Duodenal mucosa (tissue), 2 donors: ENCODE measurements at regions not wholly inside any gene's neighbourhood (a gene's known extent, or its start where the extent isn't known, plus 50 kb on each side); places are given as distances from the start of the nearest gene placed in this dataset.

Source experiments
- H3K27ac ChIP-seq: one replicate; pipeline ENCODE4 v1.7.0; 2013; ENCODE audit warnings: low read depth, low read length
- H3K27me3 ChIP-seq, 2 donors: one replicate each; pipeline ENCODE4 v1.7.0; 2013; ENCODE audit warnings: low read length in 2 of 2, control low read depth in 1 of 2; ENCODE audit not compliant: insufficient read depth in 2 of 2, control insufficient read depth in 1 of 2
- H3K36me3 ChIP-seq, 2 donors: one replicate each; pipeline ENCODE4 v1.7.0; 2013; ENCODE audit warnings: low read length in 2 of 2, control low read depth in 1 of 2; ENCODE audit not compliant: insufficient read depth in 2 of 2, control insufficient read depth in 1 of 2
- H3K4me1 ChIP-seq, 2 donors: one replicate each; pipeline ENCODE4 v1.7.0; 2013; ENCODE audit warnings: low read length in 2 of 2, control low read depth in 1 of 2; ENCODE audit not compliant: insufficient read depth in 2 of 2, control insufficient read depth in 1 of 2
- H3K4me3 ChIP-seq, 2 donors: one replicate each; pipeline ENCODE4 v1.7.0; 2013; ENCODE audit warnings: low read length in 2 of 2, low read depth in 1 of 2
- H3K9ac ChIP-seq, 2 donors: one replicate each; pipeline ENCODE4 v1.7.0; 2013; ENCODE audit warnings: low read length in 2 of 2, low read depth in 1 of 2
- H3K9me3 ChIP-seq, 2 donors: one replicate each; pipeline ENCODE4 v1.7.0; 2013; ENCODE audit warnings: low read length in 2 of 2, control low read depth in 1 of 2; ENCODE audit not compliant: control insufficient read depth in 1 of 2

GRCh38 chr10:57468894-57469432, 798.7 kb downstream of the IPMK start:
- Histone ChIP-seq H3K27ac (no peak overlapping the region), H3K4me3 (no peak overlapping the region), H3K9me3 (no peaks in the 10 kb centered on the region), H3K36me3 (no peaks in the 10 kb centered on the region), H3K27me3 (no peaks in the 10 kb centered on the region), H3K9ac (no peak overlapping the region), H3K4me1 (no peaks in the 10 kb centered on the region)

- no peak overlapping the region for H3K27ac ChIP-seq
- H3K36me3 ChIP-seq = no peaks in the 10 kb centered on the region
- no peaks in the 10 kb centered on the region for H3K27me3 ChIP-seq
- no peak overlapping the region for H3K9ac ChIP-seq
- no peaks in the 10 kb centered on the region for H3K4me1 ChIP-seq
- no peaks in the 10 kb centered on the region for H3K9me3 ChIP-seq
- no peak overlapping the region for H3K4me3 ChIP-seq
These were observed 802.5 kb downstream of the IPMK start for GRCh38 chr10:57465155-57465554.

GRCh38 chr10:57460540-57460939, 807.2 kb downstream of the IPMK start:
- Histone ChIP-seq H3K27ac (no peak overlapping the region), H3K4me3 (no peak overlapping the region), H3K4me1 (no peaks in the 10 kb centered on the region), H3K27me3 (no peaks in the 10 kb centered on the region), H3K9ac (no peak overlapping the region), H3K36me3 (no peaks in the 10 kb centered on the region), H3K9me3 (no peaks in the 10 kb centered on the region)

GRCh38 chr10:57457972-57458512, 809.7 kb downstream of the IPMK start:
- Histone ChIP-seq H3K27ac (no peak overlapping the region), H3K4me1 (no peaks in the 10 kb centered on the region), H3K36me3 (no peaks in the 10 kb centered on the region), H3K9me3 (no peaks in the 10 kb centered on the region), H3K4me3 (no peak overlapping the region), H3K9ac (no peak overlapping the region), H3K27me3 (no peaks in the 10 kb centered on the region)

GRCh38 chr10:57430376-57430775, 837.3 kb downstream of the IPMK start:
- no peak overlapping the region for H3K27ac ChIP-seq
- no peaks in the 10 kb centered on the region for H3K9me3 ChIP-seq
- no peaks in the 10 kb centered on the region for H3K4me1 ChIP-seq
- H3K9ac ChIP-seq = no peak overlapping the region
- H3K36me3 ChIP-seq = no peaks in the 10 kb centered on the region
- no peaks in the 10 kb centered on the region for H3K27me3 ChIP-seq
- no peak overlapping the region for H3K4me3 ChIP-seq

GRCh38 chr10:57420881-57421280, 846.8 kb downstream of the IPMK start:
- no peak overlapping the region for H3K9ac ChIP-seq
- no peaks in the 10 kb centered on the region for H3K4me1 ChIP-seq
- H3K36me3 ChIP-seq = no peaks in the 10 kb centered on the region
- H3K4me3 ChIP-seq = no peak overlapping the region
- no peaks in the 10 kb centered on the region for H3K27me3 ChIP-seq
- no peaks in the 10 kb centered on the region for H3K9me3 ChIP-seq
- H3K27ac ChIP-seq = no peak overlapping the region

GRCh38 chr10:57418476-57418875, 849.2 kb downstream of the IPMK start:
- Histone ChIP-seq H3K4me3 (no peak overlapping the region), H3K4me1 (no peaks in the 10 kb centered on the region), H3K9ac (no peak overlapping the region), H3K27me3 (no peaks in the 10 kb centered on the region), H3K9me3 (no peaks in the 10 kb centered on the region), H3K27ac (no peak overlapping the region), H3K36me3 (no peaks in the 10 kb centered on the region)

GRCh38 chr10:57395923-57396322, 871.8 kb downstream of the IPMK start:
- H3K9ac ChIP-seq = no peak overlapping the region
- no peaks in the 10 kb centered on the region for H3K36me3 ChIP-seq
- no peaks in the 10 kb centered on the region for H3K4me1 ChIP-seq
- no peak overlapping the region for H3K27ac ChIP-seq
- no peaks in the 10 kb centered on the region for H3K27me3 ChIP-seq
- no peak overlapping the region for H3K4me3 ChIP-seq
- H3K9me3 ChIP-seq = no peaks in the 10 kb centered on the region

- no peaks in the 10 kb centered on the region for H3K4me1 ChIP-seq
- H3K9me3 ChIP-seq = no peaks in the 10 kb centered on the region
- H3K27ac ChIP-seq = no peak overlapping the region
- H3K4me3 ChIP-seq = no peak overlapping the region
- H3K27me3 ChIP-seq = no peaks in the 10 kb centered on the region
- no peak overlapping the region for H3K9ac ChIP-seq
- no peaks in the 10 kb centered on the region for H3K36me3 ChIP-seq
These were observed 900.3 kb downstream of the IPMK start for GRCh38 chr10:57367412-57367811.

- H3K9me3 ChIP-seq = no peaks in the 10 kb centered on the region
- H3K4me1 ChIP-seq = no peaks in the 10 kb centered on the region
- H3K4me3 ChIP-seq = no peak overlapping the region
- no peaks in the 10 kb centered on the region for H3K36me3 ChIP-seq
- no peak overlapping the region for H3K9ac ChIP-seq
- H3K27ac ChIP-seq = no peak overlapping the region
- H3K27me3 ChIP-seq = no peaks in the 10 kb centered on the region
These were observed 904.9 kb downstream of the IPMK start for GRCh38 chr10:57362811-57363210.
